GM12873 (cell line): ENCODE measurements at regions not wholly inside any gene's neighbourhood (a gene's known extent, or its start where the extent isn't known, plus 50 kb on each side); places are given as distances from the start of the nearest gene placed in this dataset.

Experiments used
- TF ChIP-seq, protein P1 (sequence below): IDR thresholded peaks from 2 replicates; pipeline ENCODE4 v1.5.1; 2012; ENCODE audit warnings: low read depth, mild to moderate bottlenecking, moderate library complexity, low read length, control low read depth; ENCODE audit not compliant: insufficient read depth; ENCODE audit errors: missing control alignments

DNA sequence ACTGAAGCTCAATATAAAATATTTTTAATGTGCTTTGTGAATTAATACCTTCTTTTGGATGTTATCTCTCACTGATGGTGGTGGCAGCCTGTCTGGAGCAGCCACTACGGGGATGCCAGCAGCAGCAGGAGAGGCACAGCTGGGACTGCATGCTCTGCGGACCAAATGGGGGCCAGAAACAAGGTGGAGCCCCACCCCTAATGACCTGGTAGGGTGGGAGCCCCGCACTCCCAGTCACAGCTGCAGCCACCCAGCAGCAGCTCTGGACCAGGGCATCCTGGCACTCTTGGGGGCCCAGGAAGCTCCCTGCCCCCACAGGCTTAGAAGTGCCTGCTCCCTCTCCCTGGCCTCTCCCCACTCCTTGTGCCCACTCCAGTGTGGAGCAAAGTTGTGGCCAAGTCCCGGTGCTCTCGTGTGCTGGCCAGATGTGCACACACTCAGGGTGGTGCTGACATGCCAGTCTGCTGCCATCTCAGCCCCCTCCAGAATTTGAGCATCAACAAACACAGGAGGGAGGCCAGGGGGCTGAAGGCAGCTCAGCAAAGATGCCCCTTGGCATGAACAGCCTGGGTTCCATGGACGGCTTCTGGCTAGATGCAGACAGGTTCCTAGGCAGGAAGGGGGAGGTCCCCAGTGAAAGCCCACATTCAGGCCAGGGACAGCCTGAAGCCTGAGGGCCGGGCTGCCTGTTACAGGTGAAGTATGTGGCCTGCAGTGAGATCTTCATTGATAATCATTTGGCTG lies 696.7 kb upstream of the SLITRK5 start:
- TF ChIP-seq, protein P1, sequence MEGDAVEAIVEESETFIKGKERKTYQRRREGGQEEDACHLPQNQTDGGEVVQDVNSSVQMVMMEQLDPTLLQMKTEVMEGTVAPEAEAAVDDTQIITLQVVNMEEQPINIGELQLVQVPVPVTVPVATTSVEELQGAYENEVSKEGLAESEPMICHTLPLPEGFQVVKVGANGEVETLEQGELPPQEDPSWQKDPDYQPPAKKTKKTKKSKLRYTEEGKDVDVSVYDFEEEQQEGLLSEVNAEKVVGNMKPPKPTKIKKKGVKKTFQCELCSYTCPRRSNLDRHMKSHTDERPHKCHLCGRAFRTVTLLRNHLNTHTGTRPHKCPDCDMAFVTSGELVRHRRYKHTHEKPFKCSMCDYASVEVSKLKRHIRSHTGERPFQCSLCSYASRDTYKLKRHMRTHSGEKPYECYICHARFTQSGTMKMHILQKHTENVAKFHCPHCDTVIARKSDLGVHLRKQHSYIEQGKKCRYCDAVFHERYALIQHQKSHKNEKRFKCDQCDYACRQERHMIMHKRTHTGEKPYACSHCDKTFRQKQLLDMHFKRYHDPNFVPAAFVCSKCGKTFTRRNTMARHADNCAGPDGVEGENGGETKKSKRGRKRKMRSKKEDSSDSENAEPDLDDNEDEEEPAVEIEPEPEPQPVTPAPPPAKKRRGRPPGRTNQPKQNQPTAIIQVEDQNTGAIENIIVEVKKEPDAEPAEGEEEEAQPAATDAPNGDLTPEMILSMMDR, result no peak

- TF ChIP-seq, protein P1, result no peak
These were observed 696.2 kb upstream of the SLITRK5 start for GRCh38 chr13:86974995-86975328.

GRCh38 chr13:86976521-86977324 lies 694.4 kb upstream of the SLITRK5 start:
- TF ChIP-seq, protein P1, result no peak

DNA sequence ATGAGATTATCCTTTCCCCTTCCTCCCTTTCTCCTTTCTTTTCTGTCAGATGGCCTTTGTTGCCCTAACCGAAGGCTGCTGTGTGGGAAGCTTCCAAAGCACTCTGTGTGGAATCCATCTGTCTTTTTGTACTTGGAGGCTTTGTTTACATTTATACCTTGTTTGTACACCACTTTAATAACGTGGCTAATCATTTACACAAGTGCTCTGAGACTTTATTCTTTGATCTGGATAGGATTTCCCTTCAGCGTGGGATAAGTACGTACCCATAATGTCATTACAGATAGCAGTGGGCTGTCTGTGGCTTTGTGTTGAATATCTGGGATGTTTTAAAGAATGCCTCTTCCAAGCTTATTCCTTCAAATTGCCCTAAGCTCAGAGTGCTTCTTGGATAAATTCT lies 684.7 kb upstream of the SLITRK5 start:
- TF ChIP-seq, protein P1, result no peak

DNA sequence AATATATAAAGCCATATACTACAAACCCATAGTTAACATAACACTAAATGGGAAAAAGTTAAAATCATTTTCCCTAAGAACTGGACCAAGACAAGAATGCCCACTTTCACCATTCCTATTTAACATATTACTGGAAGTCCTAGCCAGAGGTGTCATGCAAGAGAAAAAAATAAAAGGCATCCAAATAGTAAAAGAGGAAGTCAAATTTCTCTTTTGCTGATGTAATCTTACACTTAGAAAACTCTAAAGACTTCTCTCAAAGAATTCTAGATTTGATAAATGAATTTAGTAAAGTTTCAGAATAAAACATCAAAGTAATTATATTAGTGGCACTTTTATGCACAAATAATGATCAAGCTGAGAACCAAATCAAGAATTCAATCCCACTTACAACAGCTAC lies 678.9 kb upstream of the SLITRK5 start:
- TF ChIP-seq, protein P1, result no peak

DNA sequence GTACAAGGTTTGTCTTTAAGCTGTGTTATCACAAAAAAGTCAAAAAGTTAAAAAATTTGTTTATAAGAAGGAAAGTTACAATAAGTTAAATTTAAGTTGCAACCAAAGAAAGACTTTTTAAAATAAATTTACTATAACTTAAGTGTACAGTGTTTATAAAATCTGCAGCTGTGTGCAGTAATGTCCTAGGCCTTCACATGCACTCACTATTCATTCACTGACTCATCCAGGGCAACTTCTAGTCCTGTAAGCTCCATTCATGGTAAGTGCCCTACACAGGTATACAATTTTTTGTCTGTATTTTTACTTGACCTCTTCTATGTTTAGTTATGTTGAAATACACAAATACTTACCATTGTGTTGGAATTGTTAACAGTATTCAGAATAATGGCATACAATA lies 667.9 kb upstream of the SLITRK5 start:
- TF ChIP-seq, protein P1, result no peak

DNA sequence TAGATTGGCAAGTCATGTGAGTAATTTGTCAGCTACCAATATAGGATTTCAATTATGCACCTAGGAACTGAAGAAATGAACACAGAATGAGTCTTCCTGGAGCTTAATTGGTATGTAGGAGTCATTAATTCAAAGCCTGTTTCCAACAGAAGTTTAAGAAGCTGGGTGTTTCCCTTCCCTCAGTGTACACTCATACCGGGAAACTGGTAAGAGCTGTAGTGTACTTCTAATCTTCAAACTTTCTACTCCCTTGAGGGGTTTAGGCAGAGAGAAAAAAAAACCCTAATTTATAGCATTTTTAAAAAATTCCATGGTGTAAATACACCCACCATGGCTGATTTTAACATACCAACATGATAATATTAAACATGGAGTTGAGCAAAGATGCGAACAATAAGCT lies 665.7 kb upstream of the SLITRK5 start:
- TF ChIP-seq, protein P1, result no peak
